HG02623 (cell line): ENCODE measurements at regions not wholly inside any gene's neighbourhood (a gene's known extent, or its start where the extent isn't known, plus 50 kb on each side); places are given as distances from the start of the nearest gene placed in this dataset.

Experiments
- ATAC-seq: cut with Tn5 transposase; IDR thresholded peaks from one replicate; pipeline ENCODE4 v1.9.1; 2021; ENCODE audit warnings: moderate library complexity; ENCODE audit not compliant: unreplicated experiment

DNA sequence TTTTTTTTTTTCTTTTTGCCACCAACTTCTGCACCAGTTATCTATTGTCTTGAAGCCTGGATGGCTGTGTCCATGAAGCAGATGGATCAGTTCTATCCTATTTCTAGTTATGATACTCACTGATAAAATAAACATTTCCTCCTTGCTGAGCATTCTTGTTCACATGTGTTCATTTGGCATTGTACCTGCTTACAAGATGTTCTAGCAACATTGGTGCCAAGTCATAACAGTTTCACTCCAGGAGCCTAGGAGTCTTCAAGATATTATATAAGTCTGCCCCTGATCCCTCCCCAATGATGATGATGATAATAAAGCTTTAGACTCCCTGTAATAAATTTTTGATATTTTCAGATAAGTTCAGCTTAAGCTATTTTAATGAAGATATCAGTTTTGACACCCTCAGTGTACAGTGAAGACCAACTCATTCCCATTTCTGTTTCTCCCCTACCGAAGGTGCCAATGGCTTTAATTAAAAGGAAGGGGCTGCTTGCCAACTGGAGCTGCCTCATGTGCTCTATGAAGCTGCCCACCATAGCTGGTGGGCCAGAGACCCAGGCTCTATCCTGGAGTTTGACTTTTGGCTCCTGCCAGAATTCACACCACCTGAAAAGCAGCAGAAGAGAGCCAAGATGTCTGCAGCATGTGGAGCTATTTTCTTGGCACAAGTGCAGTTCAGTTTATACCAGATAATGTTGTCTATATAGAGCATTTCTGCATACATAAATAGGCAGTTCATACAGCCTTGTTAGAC lies 265.4 kb upstream of the TET2 start:
- no peak for ATAC-seq

DNA sequence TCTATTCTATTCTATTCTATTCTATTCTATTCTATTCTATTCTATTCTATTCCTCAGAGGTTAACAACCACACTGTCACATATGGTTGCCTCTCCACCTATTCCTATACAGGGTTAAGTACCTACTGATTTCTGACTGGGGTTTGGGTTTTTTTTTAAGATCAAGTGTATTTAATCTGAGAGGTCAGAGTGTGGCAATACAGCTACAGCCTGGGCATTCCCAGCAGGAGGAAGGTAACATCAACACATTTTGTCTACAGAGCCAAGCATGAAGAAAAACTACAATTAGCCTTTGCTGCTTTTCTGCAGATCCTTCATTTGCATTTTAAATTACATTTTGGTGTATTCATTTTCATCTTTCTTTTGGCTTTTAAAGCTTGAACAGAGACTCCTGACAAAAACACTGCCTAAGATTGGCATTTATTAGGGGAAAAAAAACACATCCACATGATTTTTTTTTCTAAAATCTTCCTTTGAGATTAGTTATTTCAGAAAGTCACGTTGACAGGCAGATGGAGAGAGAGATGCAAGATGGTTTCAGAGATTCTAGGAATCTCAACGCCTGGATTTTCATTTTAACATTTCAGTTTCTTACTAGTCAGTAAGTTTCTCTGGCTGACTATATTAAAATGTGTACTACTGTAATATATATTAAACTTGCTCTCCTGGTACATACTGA lies 255.9 kb upstream of the TET2 start:
- ATAC-seq = no peak

DNA sequence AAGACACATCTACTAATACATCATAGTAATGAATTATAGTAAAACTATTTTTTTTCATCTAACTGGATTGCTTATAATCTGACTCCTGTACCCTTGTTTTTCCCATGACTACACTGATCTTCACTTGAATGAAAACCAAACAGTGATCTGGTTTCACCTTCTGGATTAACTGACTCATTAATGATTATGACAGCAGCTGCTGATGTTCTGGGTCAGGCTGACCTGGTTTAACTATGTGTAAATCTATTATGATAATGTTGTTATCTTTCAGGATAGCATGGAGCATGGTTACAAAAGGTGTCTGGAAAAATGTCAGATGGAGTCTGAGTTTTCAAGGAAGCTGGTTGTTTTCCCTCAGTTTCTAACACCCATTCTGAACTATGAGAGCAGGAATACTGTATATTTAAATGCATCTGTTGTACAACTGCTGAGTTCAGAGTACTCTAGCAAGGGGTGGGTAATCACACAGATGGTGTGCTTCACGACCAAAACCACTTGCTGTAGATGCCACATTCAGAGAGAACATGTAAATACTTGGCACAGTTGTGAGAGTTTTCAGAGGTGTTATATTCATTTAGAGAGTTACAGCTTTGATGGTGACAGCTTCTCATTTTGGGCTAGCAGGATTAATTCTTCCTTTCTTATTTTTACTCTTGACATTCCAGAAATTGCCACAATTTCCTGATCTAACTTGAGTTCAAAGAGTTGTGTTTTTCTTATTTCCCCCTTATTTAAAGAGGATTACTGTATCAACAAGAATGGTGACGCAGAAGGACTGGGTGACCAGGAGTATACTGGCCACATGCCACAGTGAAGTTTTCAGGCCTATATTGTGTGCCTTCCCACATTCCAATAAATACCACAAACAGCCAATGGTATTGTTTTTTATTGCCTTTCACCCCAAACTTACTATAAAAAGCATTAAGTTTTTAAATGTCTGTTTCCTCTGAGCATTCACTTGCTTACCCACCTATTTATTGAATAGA lies 249.7 kb upstream of the TET2 start:
- peak; percentile 64 for ATAC-seq

DNA sequence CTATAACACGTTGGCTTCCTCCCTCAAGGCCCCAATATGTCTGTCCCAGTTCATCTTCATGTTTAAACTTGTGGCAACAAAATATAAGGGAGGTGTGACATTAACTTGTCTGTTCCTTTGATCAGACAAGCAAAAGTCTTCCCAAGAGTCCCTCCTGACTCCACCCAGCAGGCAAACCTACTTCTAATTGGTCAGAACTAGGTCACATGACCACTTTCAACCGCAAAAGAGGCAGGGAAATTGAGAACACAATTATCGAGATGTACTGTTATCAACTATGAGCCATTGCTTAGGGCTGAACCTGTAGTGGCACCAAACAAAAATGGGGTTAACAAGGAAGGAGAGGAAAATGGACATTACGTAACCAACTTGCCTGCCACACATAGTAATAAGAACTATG lies 246.8 kb upstream of the TET2 start:
- ATAC-seq = no peak

DNA sequence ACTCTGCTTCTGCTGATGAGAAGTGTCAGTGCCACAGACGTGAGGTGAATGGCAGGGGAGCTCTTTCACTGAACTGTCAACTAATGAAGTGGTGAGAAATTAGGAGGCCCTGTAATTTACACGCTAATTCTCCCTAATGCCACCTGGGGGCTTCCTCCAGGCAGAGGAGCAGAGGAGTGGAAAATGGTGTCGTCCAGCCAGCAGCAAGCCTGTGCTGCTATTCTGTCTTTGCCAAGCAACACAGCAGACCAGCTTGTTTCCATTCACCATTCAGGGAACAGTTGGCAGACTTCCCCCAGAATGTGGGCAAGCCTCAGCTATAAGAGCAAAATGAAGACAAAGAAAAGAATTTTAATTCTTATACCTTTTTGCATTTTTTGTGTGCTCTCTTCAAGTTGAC lies 245.2 kb upstream of the TET2 start:
- ATAC-seq = no peak

DNA sequence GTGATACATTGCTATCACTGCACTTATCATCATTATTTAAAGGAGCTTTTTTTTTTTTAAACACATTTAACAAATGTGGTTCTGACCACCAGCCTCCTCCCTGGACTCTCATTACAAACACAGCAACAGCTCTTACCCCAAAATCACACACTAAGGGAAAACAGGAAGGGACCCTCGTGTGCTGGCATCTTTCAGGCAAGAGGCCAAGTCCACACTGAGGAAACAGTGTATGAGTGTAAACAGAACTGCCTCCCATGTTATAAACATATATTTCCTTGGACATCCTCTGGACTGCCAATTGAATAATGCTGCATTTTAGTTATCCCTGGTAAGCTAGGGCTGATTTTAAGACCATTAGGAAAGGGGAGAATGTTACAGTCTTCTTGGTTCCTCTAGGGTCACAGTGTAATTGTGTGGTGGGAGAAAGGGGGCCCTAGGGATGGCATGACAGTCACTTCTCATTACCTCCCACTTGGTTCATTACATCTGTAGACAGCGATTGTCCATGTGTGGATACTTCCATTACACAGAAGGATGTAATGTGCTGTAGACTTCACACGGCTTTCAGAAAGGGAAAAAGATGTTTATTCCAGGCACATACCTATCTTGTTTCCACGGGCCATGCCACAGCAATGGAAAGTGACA lies 244.6 kb upstream of the TET2 start:
- no peak for ATAC-seq

DNA sequence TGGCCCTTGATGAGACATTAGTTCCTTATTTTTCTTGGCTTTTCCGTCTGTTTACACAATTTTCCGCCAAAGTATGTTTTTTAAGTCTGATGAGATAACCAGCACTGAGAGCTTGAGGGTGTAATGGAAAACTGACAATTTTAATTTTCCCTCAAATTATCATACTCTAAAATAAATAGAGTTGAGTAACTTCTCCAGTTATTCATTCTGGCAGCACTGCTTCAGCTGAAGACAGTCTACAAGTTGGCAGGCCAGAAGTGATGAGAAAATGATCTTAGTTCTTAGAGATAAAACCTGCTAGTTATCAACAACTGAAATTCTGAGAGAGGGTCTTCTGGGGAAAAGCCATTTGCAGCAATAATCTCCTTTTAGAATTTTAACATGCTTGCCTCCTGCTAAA lies 241.6 kb upstream of the TET2 start:
- ATAC-seq = no peak

DNA sequence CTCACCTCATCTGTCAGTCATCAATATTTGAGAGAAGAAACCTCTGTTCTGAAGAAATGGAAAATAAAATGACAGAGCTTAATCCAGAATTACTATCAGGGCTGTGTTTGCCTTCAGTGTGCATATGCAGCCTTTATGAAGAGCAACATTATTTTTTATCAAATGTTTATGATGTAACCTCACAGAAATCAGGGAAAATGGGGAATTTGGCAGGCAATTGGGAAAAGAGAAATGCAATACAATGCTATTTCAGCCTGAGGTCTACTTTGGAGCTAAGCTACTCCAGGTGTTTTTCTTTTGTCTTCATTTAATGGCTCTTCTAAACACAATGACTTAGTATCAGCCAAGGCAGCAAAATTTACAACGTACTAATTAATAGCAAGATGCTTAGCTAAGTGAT lies 241.1 kb upstream of the TET2 start:
- no peak for ATAC-seq

DNA sequence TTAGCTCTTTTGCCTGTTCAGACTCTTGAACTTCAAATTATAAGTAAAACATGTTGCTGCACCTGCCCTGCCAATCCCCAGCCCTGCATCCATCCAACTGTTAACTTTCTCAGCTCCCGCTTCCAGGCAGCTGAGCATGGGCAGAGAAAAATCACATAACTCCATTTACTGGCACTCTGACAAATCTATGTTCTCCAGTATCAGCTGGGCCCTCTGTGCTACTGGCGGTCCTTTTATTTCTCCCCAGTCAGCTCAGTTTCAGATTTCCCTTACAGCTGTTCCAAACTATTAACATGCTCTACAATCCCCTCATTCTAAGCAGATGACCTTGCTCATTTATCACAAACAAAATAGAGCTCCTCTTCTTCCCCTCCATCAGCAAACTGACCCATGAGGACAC lies 240.4 kb upstream of the TET2 start:
- no peak for ATAC-seq

DNA sequence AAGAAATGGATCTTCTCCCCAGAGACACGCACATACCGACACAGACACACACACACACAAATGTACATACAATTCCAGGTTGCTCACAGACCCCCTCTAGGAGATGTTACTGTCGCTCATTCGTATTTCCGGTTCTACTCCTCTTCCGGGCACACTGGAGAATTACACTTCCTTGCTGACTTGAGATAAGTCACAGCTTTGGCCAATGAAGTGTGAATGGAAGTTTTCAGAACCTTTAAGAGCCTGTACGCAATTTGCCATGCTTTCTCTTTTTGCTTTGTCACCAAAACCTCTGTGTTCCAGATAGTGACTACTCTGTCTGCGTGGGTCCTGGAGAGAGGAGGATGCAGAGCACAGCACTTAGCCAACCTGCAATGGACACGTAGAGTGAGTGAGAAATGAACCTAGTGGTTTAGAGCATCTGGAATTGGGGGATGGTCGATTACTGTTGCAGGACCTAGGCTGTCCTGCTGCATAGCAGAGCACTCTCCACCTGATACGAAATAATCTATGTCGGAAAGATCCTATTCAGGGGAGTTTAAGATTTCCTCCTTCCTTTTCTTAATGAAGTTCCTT lies 239.5 kb upstream of the TET2 start:
- ATAC-seq = no peak

DNA sequence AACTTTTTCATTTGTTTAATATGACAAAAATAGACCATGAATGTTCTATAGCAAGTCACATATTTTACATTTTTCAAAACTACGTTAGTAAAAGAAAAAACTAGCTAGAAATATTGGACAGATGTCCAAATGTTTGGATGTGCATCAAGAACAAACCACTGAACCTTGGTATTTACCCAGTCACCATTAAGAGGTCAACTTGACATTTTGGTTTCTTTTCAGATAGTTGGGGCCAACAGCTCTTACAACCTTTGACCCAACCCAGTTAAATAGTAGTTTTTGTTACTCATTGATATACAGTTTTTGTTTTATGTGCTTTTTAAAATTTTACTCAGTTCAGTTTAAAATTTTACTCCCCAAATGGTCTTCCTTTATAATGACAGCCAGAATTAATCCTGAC lies 238.7 kb upstream of the TET2 start:
- ATAC-seq = no peak

DNA sequence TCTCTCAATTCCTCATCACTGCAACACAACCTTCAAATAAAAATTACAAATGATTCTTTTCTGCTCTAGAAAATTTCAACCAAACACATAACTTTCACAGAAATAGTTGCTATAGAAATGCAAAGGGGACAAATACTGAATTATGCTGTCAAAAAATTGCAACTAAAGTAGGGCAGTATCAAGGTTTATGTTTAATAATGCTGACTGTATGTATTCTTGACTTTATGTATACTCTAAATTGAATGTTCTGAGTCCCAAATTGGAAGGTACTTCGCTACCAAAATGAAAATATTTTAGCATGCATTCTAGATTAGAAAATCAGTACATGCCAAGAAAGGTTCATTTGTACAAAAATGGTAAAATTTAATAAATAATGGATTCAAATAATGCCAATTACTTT lies 237.3 kb upstream of the TET2 start:
- ATAC-seq = no peak

DNA sequence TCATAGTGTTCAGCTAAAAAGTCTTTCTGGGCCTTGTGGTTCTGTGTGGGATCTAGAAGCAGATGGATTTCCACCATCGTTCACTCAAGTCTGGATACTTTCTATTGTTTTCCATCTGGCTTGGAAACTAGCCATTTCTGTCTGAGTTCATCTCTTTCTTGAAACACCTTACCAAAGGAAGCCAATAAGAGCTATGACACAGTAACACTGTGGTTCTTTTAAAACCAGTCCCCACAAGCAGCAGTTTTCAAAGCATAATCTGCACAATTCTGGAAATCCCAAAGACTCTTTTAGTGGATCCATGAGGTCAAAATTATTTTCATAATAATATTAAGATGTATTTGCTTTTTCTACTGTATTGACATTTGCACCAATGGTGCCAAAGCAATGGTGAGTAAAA lies 234.2 kb upstream of the TET2 start:
- no peak for ATAC-seq

DNA sequence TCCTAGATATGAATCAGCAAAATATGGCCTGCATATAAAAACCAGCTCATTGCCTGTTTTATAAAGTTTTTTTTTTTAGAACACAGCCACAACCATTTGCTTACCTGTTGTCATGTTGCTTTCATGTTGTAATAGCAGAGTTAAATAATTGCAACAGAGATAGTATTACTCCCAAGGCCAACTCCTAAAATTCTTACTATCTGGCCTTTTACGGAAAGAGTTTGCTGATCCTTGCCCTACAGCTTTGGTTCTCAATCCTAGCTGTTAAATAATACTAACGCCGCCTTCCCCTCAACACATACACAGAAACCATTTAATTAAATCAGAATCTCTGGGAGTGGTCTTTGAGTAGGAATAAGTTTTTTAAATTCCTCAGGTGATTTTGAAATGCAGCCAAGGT lies 231.3 kb upstream of the TET2 start:
- ATAC-seq = no peak

DNA sequence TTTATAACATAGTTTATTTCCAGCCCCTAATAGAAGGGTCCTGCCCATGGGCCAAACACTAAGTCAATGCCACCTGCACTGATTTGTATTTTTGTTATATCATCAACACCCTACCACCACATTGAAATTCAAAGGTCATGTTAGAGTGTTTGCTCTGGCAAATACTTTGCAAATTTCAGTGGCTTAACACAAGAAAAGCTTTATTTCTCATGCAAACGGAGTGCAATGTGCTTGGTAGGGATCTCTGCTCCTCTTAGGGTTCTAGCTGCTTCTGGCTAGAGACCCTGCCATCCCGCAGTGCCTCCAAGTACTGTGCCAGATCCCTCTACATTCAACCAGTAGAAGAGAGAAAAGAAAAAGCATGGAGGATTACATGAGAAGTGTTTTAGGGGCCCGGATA lies 230.8 kb upstream of the TET2 start:
- ATAC-seq = no peak

DNA sequence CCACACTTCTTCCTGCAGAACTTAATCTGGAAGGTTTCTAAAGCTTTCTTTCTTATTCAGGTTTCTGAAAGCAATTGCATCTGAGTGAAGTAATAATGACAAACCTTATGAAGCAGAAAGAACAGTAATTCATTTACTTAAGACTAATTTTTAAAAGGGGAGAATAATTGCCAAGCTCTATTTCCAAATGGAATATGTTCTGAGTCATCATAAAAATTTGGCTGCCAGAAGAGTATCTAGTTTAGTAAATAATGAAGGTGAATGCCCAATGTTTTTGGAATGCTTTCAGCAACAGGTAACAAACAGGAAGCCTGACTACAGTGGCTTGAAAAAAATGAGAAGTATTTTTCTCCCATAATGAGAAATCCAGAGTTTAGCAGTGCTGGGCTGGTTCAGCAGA lies 227.3 kb upstream of the TET2 start:
- ATAC-seq = no peak

DNA sequence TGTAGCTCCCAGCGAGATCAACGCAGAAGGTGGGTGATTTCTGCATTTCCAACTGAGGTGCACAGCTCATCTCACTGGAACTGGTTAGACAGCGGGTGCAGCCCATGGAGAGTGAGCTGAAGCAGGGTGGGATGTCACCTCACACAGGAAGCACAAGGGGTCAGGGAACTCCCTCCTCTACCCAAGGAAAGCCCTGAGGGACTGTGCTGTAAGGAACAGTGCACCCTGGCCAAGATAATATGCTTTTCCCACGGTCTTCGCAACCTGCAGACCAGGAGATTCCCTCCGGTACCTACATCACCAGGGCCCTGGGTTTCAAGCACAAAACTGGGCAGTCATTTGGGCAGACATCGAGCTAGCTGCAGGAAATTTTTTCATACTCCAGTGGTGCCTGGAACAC lies 216.4 kb upstream of the TET2 start:
- ATAC-seq = no peak

DNA sequence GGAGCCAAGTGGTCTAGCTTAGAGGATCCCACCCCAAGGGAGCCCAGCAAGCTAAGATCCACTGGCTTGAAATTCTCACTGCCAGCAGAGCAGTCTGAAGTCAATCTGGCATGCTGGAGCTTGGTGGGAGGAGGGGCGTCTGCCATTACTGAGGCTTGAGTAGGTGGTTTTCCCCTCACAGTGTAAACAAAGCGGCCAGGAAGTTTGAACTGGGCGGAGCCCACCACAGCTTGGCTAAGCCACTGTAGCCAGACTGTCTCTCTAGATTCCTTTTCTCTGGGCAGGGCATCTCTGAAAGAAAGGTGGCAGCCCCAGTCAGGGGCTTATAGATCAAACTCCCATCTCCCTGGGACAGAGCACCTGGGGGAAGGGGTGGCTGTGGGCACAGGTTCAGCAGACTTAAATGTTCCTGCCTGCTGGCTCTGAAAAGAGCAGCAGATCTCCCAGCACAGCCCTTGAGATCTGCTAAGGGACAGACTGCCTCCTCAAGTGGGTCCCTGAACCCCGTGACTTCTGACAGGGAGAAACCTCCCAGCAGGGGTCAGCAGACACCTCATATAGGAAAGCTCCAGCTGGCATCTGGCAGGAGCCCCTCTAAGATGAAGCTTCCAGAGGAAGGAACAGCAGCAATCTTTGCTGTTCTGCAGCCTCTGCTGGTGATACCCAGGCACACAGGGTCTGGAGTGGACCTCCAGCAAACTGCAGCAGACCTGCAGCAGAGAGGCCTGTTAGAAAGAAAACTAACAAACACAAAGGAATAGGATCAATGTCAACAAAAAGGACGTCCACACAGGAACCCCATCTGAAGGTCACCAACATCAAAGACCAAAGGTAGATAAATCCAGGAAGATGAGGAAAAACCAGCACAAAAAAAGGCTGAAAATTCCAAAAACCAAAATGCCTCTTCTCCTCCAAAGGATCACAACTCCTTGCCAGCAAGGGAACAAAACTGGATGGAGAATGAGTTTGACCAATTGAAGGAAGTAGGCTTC lies 215.6 kb upstream of the TET2 start:
- peak; percentile 74 for ATAC-seq

DNA sequence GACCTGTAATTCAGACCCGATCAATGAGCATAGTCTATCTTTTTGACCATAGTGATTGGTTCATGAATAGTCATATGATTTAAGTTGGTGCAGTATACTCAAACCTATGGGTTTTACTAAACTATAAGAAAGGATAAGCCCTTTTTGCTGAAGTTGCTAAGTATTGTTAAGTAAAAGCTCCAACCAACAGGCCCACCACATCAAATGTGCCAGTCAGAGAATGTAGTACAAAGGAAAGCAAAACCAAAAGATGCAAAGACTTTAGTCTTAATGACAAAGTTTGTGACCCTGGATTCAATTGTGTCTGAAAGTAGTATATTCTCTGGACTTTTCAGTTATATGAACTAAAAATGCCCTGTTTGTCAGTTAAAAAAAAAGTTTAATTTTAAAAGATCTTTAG lies 208.1 kb upstream of the TET2 start:
- no peak for ATAC-seq

DNA sequence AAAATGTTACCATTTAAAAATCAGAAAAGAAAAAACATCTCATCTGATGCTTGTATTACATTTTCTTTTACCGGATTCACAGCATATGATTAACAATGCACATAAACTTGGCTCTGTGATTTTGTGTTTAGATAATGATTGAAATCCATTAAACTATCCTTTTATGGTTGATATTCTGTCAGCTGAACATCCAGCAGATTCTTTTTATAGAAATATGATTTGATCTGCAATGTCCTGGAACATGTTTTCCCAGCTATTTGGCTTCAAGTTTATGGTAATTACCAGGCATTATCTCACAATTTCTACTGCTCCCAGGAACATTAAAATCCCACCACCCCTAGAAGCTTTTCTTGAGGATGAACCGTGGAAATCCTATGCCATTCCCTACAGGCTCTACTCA lies 205.7 kb upstream of the TET2 start:
- no peak for ATAC-seq
